Caco-2 (cell line): ENCODE measurements at regions not wholly inside any gene's neighbourhood (a gene's known extent, or its start where the extent isn't known, plus 50 kb on each side); places are given as distances from the start of the nearest gene placed in this dataset.

Experiments used
- BruUV-seq: library from RNA; stranded (reverse); fragments of 400-500 nt; replicated peaks from 2 replicates; lab custom pipeline; 2021; lab: Mats Ljungman, UMichigan
- CTCF ChIA-PET: fragments of 300-600 bp; sonication (Branson Sonifier 250); formaldehyde crosslinking; loops from one replicate; lab custom pipeline; 2022; ENCODE audit warnings: antibody characterized with exemption; lab: Charles Lee
- POLR2A ChIA-PET: fragments of 300-600 bp; sonication (Branson Sonifier 250); formaldehyde crosslinking; loops from one replicate; lab custom pipeline; 2022; ENCODE audit warnings: antibody characterized with exemption; lab: Charles Lee
- DNase-seq, 2 experiments: peaks; one replicate each; pipeline versions ENCODE4 v3.0.0 to v3.0.0-alpha.2; 2020 to 2022
- H3K27me3 ChIP-seq: replicated peaks from 2 replicates; pipeline ENCODE4 v1.6.0; 2011; ENCODE audit warnings: low read length; ENCODE audit not compliant: control insufficient read depth, insufficient read depth
- H3K36me3 ChIP-seq: 2 replicates; pipeline ENCODE4 v1.5.1; 2011; ENCODE audit warnings: low read length; ENCODE audit not compliant: control insufficient read depth, insufficient read depth
- H3K4me1 ChIP-seq: fragments of 250-450 bp; sonication (Bioruptor Pico); 2 replicates; pipeline ENCODE4 v1.5.1; 2020; ENCODE audit warnings: mild to moderate bottlenecking
- H3K4me3 ChIP-seq: 2 replicates; pipeline ENCODE4 v1.5.1; 2011; ENCODE audit warnings: low read depth, mild to moderate bottlenecking, control low read depth, low read length
- H3K9me3 ChIP-seq: fragments of 250-450 bp; sonication (Bioruptor Pico); 2 replicates; pipeline ENCODE4 v1.5.1; 2020; ENCODE audit warnings: mild to moderate bottlenecking, moderate library complexity
- H3K27ac Mint-ChIP-seq: one replicate; pipeline ENCODE4 v1.8.0; 2022; ENCODE audit warnings: mixed read lengths; ENCODE audit not compliant: unreplicated experiment
- H3K27me3 Mint-ChIP-seq: one replicate; pipeline ENCODE4 v1.8.0; 2022; ENCODE audit warnings: mixed read lengths; ENCODE audit not compliant: insufficient read depth, unreplicated experiment
- H3K36me3 Mint-ChIP-seq: one replicate; pipeline ENCODE4 v1.8.0; 2022; ENCODE audit warnings: mild to moderate bottlenecking, mixed read lengths; ENCODE audit not compliant: insufficient read depth, unreplicated experiment
- H3K4me1 Mint-ChIP-seq: one replicate; pipeline ENCODE4 v1.8.0; 2022; ENCODE audit warnings: low read depth, mixed read lengths; ENCODE audit not compliant: unreplicated experiment
- H3K4me3 Mint-ChIP-seq: one replicate; pipeline ENCODE4 v1.8.0; 2022; ENCODE audit warnings: mild to moderate bottlenecking, moderate library complexity, mixed read lengths; ENCODE audit not compliant: unreplicated experiment
- H3K9me3 Mint-ChIP-seq: one replicate; pipeline ENCODE4 v1.8.0; 2022; ENCODE audit warnings: mixed read lengths; ENCODE audit not compliant: unreplicated experiment
- intact Hi-C: fragments of 100-400 bp; cut with micrococcal nuclease; formaldehyde crosslinking; loops from one replicate; pipeline ENCODE4 v1.10.0; 2022; ENCODE audit not compliant: unreplicated experiment
- TF ChIP-seq, protein P1 (sequence below), 2 experiments: fragments of 200-600 bp in 1 of 2; IDR thresholded peaks; 1 replicate in 1 of 2; 2 replicates in 1 of 2; pipeline versions ENCODE4 v1.5.1 to v1.8.0; 2011 to 2022; ENCODE audit warnings: antibody characterized with exemption in 1 of 2, control low read depth in 1 of 2, inconsistent platforms in 1 of 2, low read depth in 1 of 2, low read length in 1 of 2, mild to moderate bottlenecking in 1 of 2, moderate library complexity in 1 of 2; ENCODE audit not compliant: insufficient read depth in 1 of 2, severe bottlenecking in 1 of 2, unreplicated experiment in 1 of 2

- Mint-ChIP-seq H3K4me3 (no peak overlapping the region), H3K9me3 (no peaks in the 10 kb centered on the region), H3K4me1 (no peaks in the 10 kb centered on the region), H3K27ac (no peak overlapping the region), H3K27me3 (no peaks in the 10 kb centered on the region), H3K36me3 (no peaks in the 10 kb centered on the region)
- TF ChIP-seq, protein P1, sequence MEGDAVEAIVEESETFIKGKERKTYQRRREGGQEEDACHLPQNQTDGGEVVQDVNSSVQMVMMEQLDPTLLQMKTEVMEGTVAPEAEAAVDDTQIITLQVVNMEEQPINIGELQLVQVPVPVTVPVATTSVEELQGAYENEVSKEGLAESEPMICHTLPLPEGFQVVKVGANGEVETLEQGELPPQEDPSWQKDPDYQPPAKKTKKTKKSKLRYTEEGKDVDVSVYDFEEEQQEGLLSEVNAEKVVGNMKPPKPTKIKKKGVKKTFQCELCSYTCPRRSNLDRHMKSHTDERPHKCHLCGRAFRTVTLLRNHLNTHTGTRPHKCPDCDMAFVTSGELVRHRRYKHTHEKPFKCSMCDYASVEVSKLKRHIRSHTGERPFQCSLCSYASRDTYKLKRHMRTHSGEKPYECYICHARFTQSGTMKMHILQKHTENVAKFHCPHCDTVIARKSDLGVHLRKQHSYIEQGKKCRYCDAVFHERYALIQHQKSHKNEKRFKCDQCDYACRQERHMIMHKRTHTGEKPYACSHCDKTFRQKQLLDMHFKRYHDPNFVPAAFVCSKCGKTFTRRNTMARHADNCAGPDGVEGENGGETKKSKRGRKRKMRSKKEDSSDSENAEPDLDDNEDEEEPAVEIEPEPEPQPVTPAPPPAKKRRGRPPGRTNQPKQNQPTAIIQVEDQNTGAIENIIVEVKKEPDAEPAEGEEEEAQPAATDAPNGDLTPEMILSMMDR (IDR thresholded peaks at IDR 0.05; ENCODE audit: insufficient read depth in 1 of 2, low read depth in 1 of 2, low read length in 1 of 2, severe bottlenecking in 1 of 2, unreplicated experiment in 1 of 2): no peak
- ChIA-PET POLR2A (no interaction called here), CTCF (no interaction called here)
- DNase-seq: no peak
- no TSS peak for BruUV-seq
- Histone ChIP-seq H3K27me3 (no peaks in the 10 kb centered on the region), H3K9me3 (no peaks in the 10 kb centered on the region), H3K4me1 (no peaks in the 10 kb centered on the region), H3K4me3 (no peak overlapping the region), H3K36me3 (no peaks in the 10 kb centered on the region)
- intact Hi-C loops: no loop called here
Measured at GRCh38 chr6:115411756-115412155, 648.9 kb downstream of the FRK start.

DNA sequence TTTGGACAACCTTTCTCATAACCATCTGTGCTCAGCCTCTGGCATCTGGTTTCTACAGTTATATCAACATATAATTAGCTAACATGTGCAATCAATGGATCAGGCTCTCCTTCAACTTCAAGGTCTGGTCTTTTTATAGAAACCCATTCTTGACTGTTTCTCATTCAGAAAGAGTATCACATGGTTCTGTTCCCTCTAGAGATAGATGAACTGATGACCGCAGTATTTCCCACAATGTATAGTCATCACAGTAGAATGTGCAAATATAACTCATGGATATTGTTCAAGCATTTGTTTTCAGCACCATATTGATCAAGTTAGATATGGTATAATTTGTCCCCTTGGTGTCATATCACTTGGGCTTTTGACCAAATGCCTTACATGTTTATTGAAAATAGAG is 656.2 kb downstream of the FRK start:
- DNase-seq: no peak
- no peaks in the 10 kb centered on the region for H3K27me3 ChIP-seq
- TF ChIP-seq, protein P1 (IDR thresholded peaks at IDR 0.05; ENCODE audit: insufficient read depth in 1 of 2, low read depth in 1 of 2, low read length in 1 of 2, severe bottlenecking in 1 of 2, unreplicated experiment in 1 of 2): no peak
- Mint-ChIP-seq H3K4me3 (no peak overlapping the region), H3K36me3 (no peaks in the 10 kb centered on the region), H3K4me1 (no peaks in the 10 kb centered on the region), H3K27me3 (no peaks in the 10 kb centered on the region), H3K27ac (no peak overlapping the region), H3K9me3 (peaks cover 21% of the 10 kb centered on the region)
- POLR2A ChIA-PET: no interaction called here
- H3K9me3 ChIP-seq: no peaks in the 10 kb centered on the region
- no peak overlapping the region for H3K4me3 ChIP-seq
- intact Hi-C loops: no loop called here
- H3K36me3 ChIP-seq: no peaks in the 10 kb centered on the region
- CTCF ChIA-PET: no interaction called here
- H3K4me1 ChIP-seq: no peaks in the 10 kb centered on the region
- no TSS peak for BruUV-seq

- POLR2A ChIA-PET: no interaction called here
- BruUV-seq: no TSS peak
Measured at GRCh38 chr6:115398607-115399006, 662.1 kb downstream of the FRK start.

More at GRCh38 chr6:115398607-115399006, 662.1 kb downstream of the FRK start:
- H3K27ac Mint-ChIP-seq: no peak overlapping the region
- CTCF ChIA-PET: no interaction called here
- Histone ChIP-seq H3K36me3 (no peaks in the 10 kb centered on the region), H3K27me3 (no peaks in the 10 kb centered on the region), H3K9me3 (no peaks in the 10 kb centered on the region), H3K4me3 (no peak overlapping the region), H3K4me1 (no peaks in the 10 kb centered on the region)
- H3K27me3 Mint-ChIP-seq: no peaks in the 10 kb centered on the region
- TF ChIP-seq, protein P1 (IDR thresholded peaks at IDR 0.05; ENCODE audit: insufficient read depth in 1 of 2, low read depth in 1 of 2, low read length in 1 of 2, severe bottlenecking in 1 of 2, unreplicated experiment in 1 of 2): no peak
- H3K36me3 Mint-ChIP-seq: no peaks in the 10 kb centered on the region
- DNase-seq: no peak
- intact Hi-C loops: no loop called here
- no peak overlapping the region for H3K4me3 Mint-ChIP-seq
- H3K4me1 Mint-ChIP-seq: no peaks in the 10 kb centered on the region
- H3K9me3 Mint-ChIP-seq: peaks cover 13% of the 10 kb centered on the region
